ENCODE measurements at regions not wholly inside any gene's neighbourhood (a gene's known extent, or its start where the extent isn't known, plus 50 kb on each side); places are given as distances from the start of the nearest gene placed in this dataset.

GRCh38 chr1:164914208-164914607 is 355.2 kb downstream of the PBX1 start:
- Histone ChIP-seq H3K27me3 (replicated peaks; ENCODE audit: insufficient read depth) (no peaks in the 10 kb centered on the region), H3K36me3 (no peaks in the 10 kb centered on the region), H3K4me1 (ENCODE audit: control insufficient read depth in 1 of 2, low read depth in 2 of 2) (no peaks in the 10 kb centered on the region), H3K9me3 (no peaks in the 10 kb centered on the region), H3K27ac (no peak overlapping the region), H3K4me3 (no peak overlapping the region)
- ATAC-seq (ENCODE audit: insufficient number of reproducible peaks, low FRiP score, low read depth) (no peak), DNase-seq (ENCODE audit: low spot score) (no peak)
- TF ChIP-seq CTCF (IDR thresholded peaks at IDR 0.05) = no peak

GRCh38 chr1:164912290-164912689 is 353.3 kb downstream of the PBX1 start:
- no peak for TF ChIP-seq CTCF (IDR thresholded peaks at IDR 0.05)
- H3K36me3 ChIP-seq = no peaks in the 10 kb centered on the region
- ATAC-seq (ENCODE audit: insufficient number of reproducible peaks, low FRiP score, low read depth) (no peak), DNase-seq (ENCODE audit: low spot score) (no peak)
- no peak overlapping the region for H3K27ac ChIP-seq
- no peaks in the 10 kb centered on the region for H3K4me1 ChIP-seq (ENCODE audit: control insufficient read depth in 1 of 2, low read depth in 2 of 2)
- H3K27me3 ChIP-seq (replicated peaks; ENCODE audit: insufficient read depth) = no peaks in the 10 kb centered on the region
- H3K4me3 ChIP-seq = no peak overlapping the region
- H3K9me3 ChIP-seq = no peaks in the 10 kb centered on the region

GRCh38 chr1:164910671-164911070 is 351.7 kb downstream of the PBX1 start:
- Histone ChIP-seq H3K27ac (no peak overlapping the region), H3K27me3 (replicated peaks; ENCODE audit: insufficient read depth) (no peaks in the 10 kb centered on the region), H3K9me3 (no peaks in the 10 kb centered on the region), H3K36me3 (no peaks in the 10 kb centered on the region), H3K4me3 (no peak overlapping the region), H3K4me1 (ENCODE audit: control insufficient read depth in 1 of 2, low read depth in 2 of 2) (no peaks in the 10 kb centered on the region)
- no peak for TF ChIP-seq CTCF (IDR thresholded peaks at IDR 0.05)
- ATAC-seq (ENCODE audit: insufficient number of reproducible peaks, low FRiP score, low read depth) = no peak
- DNase-seq (ENCODE audit: low spot score) = no peak

- H3K27me3 ChIP-seq (replicated peaks; ENCODE audit: insufficient read depth) = no peaks in the 10 kb centered on the region
- no peaks in the 10 kb centered on the region for H3K36me3 ChIP-seq
- no peak overlapping the region for H3K4me3 ChIP-seq
- no peaks in the 10 kb centered on the region for H3K9me3 ChIP-seq
- no peak for DNase-seq (ENCODE audit: low spot score)
- no peak overlapping the region for H3K27ac ChIP-seq
- no peaks in the 10 kb centered on the region for H3K4me1 ChIP-seq (ENCODE audit: control insufficient read depth in 1 of 2, low read depth in 2 of 2)
- no peak for TF ChIP-seq CTCF (IDR thresholded peaks at IDR 0.05)
- no peak for ATAC-seq (ENCODE audit: insufficient number of reproducible peaks, low FRiP score, low read depth)
These were observed 348.7 kb downstream of the PBX1 start for GRCh38 chr1:164907666-164908065.

- no peak for DNase-seq (ENCODE audit: low spot score)
- TF ChIP-seq CTCF (IDR thresholded peaks at IDR 0.05) = no peak
These were observed 346.9 kb downstream of the PBX1 start for GRCh38 chr1:164905869-164906268.

More at GRCh38 chr1:164905869-164906268, 346.9 kb downstream of the PBX1 start:
- Histone ChIP-seq H3K36me3 (no peaks in the 10 kb centered on the region), H3K27ac (no peak overlapping the region), H3K9me3 (no peaks in the 10 kb centered on the region), H3K27me3 (replicated peaks; ENCODE audit: insufficient read depth) (no peaks in the 10 kb centered on the region), H3K4me1 (ENCODE audit: control insufficient read depth in 1 of 2, low read depth in 2 of 2) (no peaks in the 10 kb centered on the region), H3K4me3 (no peak overlapping the region)
- ATAC-seq (ENCODE audit: insufficient number of reproducible peaks, low FRiP score, low read depth) = no peak

Measured in thoracic aorta (tissue), 2 donors.